Suppressor macrophage (primary cell): ENCODE measurements at regions not wholly inside any gene's neighbourhood (a gene's known extent, or its start where the extent isn't known, plus 50 kb on each side); places are given as distances from the start of the nearest gene placed in this dataset.

Source experiments
- DNase-seq, 4 experiments: peaks; one replicate each; pipeline ENCODE4 v3.0.0-alpha.2; 2020 to 2022

- no peak for DNase-seq
Observed at GRCh38 chr13:106118996-106119395, 416.5 kb downstream of the EFNB2 start.

GRCh38 chr13:106118050-106118449 lies 417.4 kb downstream of the EFNB2 start:
- no peak for DNase-seq

GRCh38 chr13:106117640-106118039 lies 417.8 kb downstream of the EFNB2 start:
- no peak for DNase-seq

GRCh38 chr13:106117035-106117434 lies 418.4 kb downstream of the EFNB2 start:
- DNase-seq = no peak

GRCh38 chr13:106115081-106115480 lies 420.4 kb downstream of the EFNB2 start:
- no peak for DNase-seq

GRCh38 chr13:106113796-106114195 lies 421.7 kb downstream of the EFNB2 start:
- no peak for DNase-seq

- DNase-seq = no peak
Observed at GRCh38 chr13:106112191-106112590, 423.3 kb downstream of the EFNB2 start.

- no peak for DNase-seq
Observed at GRCh38 chr13:106110241-106110855, 425.1 kb downstream of the EFNB2 start.

GRCh38 chr13:106109391-106109791 lies 426.1 kb downstream of the EFNB2 start:
- no peak for DNase-seq

GRCh38 chr13:106108346-106108745 lies 427.1 kb downstream of the EFNB2 start:
- DNase-seq = no peak

GRCh38 chr13:106107061-106107460 lies 428.4 kb downstream of the EFNB2 start:
- DNase-seq = no peak

GRCh38 chr13:106105153-106105552 lies 430.3 kb downstream of the EFNB2 start:
- DNase-seq = no peak

GRCh38 chr13:106104281-106104901 lies 431.1 kb downstream of the EFNB2 start:
- DNase-seq = no peak

GRCh38 chr13:106103779-106104178 lies 431.7 kb downstream of the EFNB2 start:
- DNase-seq = no peak

GRCh38 chr13:106102786-106103185 lies 432.7 kb downstream of the EFNB2 start:
- no peak for DNase-seq

GRCh38 chr13:106101201-106101600 lies 434.3 kb downstream of the EFNB2 start:
- no peak for DNase-seq

GRCh38 chr13:106100171-106100919 lies 435.1 kb downstream of the EFNB2 start:
- no peak for DNase-seq

- no peak for DNase-seq
Observed at GRCh38 chr13:106099765-106100164, 435.7 kb downstream of the EFNB2 start.

- no peak for DNase-seq
Observed at GRCh38 chr13:106098778-106099177, 436.7 kb downstream of the EFNB2 start.

GRCh38 chr13:106096661-106097092 lies 438.8 kb downstream of the EFNB2 start:
- no peak for DNase-seq

GRCh38 chr13:106095919-106096318 lies 439.5 kb downstream of the EFNB2 start:
- DNase-seq = no peak

GRCh38 chr13:106095406-106095805 lies 440.1 kb downstream of the EFNB2 start:
- no peak for DNase-seq

- no peak for DNase-seq
Observed at GRCh38 chr13:106090001-106090400, 445.5 kb downstream of the EFNB2 start.
